GM12878 (cell line): ENCODE measurements at regions not wholly inside any gene's neighbourhood (a gene's known extent, or its start where the extent isn't known, plus 50 kb on each side); places are given as distances from the start of the nearest gene placed in this dataset.

Source experiments
- ATAC-seq: fragments of 200-7000 bp; cut with Tn5 transposase; 3 replicates; pipeline ENCODE4 v1.9.1; 2020; ENCODE audit warnings: mild to moderate bottlenecking, moderate library complexity
- BruUV-seq: library from RNA; stranded (reverse); fragments of 400-500 nt; replicated peaks from 2 replicates; lab custom pipeline; 2021; lab: Mats Ljungman, UMichigan
- CTCF ChIA-PET: fragments of 300-600 bp; sonication (Branson Sonifier 250); formaldehyde crosslinking; extraction: SDS; loops from one replicate; lab custom pipeline; 2021; ENCODE audit warnings: inconsistent platforms; lab: Yijun Ruan, JAX
- POLR2A ChIA-PET: fragments of 350-600 bp; formaldehyde crosslinking; extraction: SDS; loops from one replicate; lab custom pipeline; 2021; ENCODE audit warnings: inconsistent platforms; lab: Charles Lee
- RAD21 ChIA-PET: fragments of 300-600 bp; sonication (Branson Sonifier 250); formaldehyde crosslinking; loops from one replicate; lab custom pipeline; 2023; ENCODE audit warnings: antibody characterized with exemption; ENCODE audit not compliant: unreplicated experiment; lab: Charles Lee
- SMC1A ChIA-PET: fragments of 300-600 bp; sonication (Branson Sonifier 250); formaldehyde crosslinking; loops from one replicate; lab custom pipeline; 2023; ENCODE audit not compliant: unreplicated experiment, uncharacterized antibody; lab: Charles Lee
- DNase-seq: peaks from one replicate; pipeline ENCODE4 v3.0.0-alpha.2; 2011; ENCODE audit warnings: low read depth, low spot score
- FAIRE-seq: peaks from 3 replicates; lab custom pipeline; 2011; peaks lifted over from hg19 to GRCh38; lab: Jason Lieb, UNC
- H2AFZ ChIP-seq: 2 replicates; pipeline ENCODE4 v1.6.0; 2011; ENCODE audit warnings: low read depth, low read length, control low read depth; ENCODE audit not compliant: control insufficient read depth
- H3K27ac ChIP-seq: 2 replicates; pipeline ENCODE4 v1.5.1; 2011; ENCODE audit warnings: control low read depth; ENCODE audit not compliant: control insufficient read depth, insufficient read depth
- H3K27me3 ChIP-seq, 2 experiments: replicated peaks in 1 of 2; 2 replicates each; pipeline versions ENCODE4 v1.6.0 to v1.6.1; 2011; ENCODE audit warnings: low read length in 1 of 2; ENCODE audit not compliant: control insufficient read depth in 2 of 2, insufficient read depth in 2 of 2
- H3K36me3 ChIP-seq, 2 experiments: 2 replicates each; pipeline ENCODE4 v1.5.1; 2011; ENCODE audit warnings: low read length in 1 of 2; ENCODE audit not compliant: control insufficient read depth in 2 of 2, insufficient read depth in 2 of 2
- H3K4me1 ChIP-seq: 2 replicates; pipeline ENCODE4 v1.6.1; 2011; ENCODE audit warnings: mild to moderate bottlenecking, low read length, moderate library complexity, mixed read lengths; ENCODE audit not compliant: control insufficient read depth, insufficient read depth
- H3K4me2 ChIP-seq: 2 replicates; pipeline ENCODE4 v1.6.0; 2011; ENCODE audit warnings: control low read depth; ENCODE audit not compliant: control insufficient read depth, insufficient read depth
- H3K4me3 ChIP-seq: fragments of 200-600 bp; sonication (generic); 2 replicates; pipeline ENCODE4 v1.5.1; 2016
- H3K79me2 ChIP-seq: 2 replicates; pipeline ENCODE4 v1.6.0; 2011; ENCODE audit warnings: low read length; ENCODE audit not compliant: control insufficient read depth, insufficient read depth
- H3K9ac ChIP-seq: 2 replicates; pipeline ENCODE4 v1.8.0; 2011; ENCODE audit warnings: low read length, control low read depth, mixed read lengths; ENCODE audit not compliant: control insufficient read depth, insufficient read depth
- H3K9me3 ChIP-seq: replicated peaks from 3 replicates; pipeline ENCODE4 v1.5.1; 2011; ENCODE audit warnings: mild to moderate bottlenecking, low read length; ENCODE audit not compliant: control insufficient read depth, insufficient read depth
- H4K20me1 ChIP-seq: 2 replicates; pipeline ENCODE4 v1.6.0; 2011; ENCODE audit not compliant: control insufficient read depth, insufficient read depth
- CBX3 ChIP-seq: fragments of 200-600 bp; sonication (generic); IDR thresholded peaks from 2 replicates; pipeline ENCODE4 v1.6.1; 2016; ENCODE audit warnings: low read depth, borderline replicate concordance
- KDM1A ChIP-seq: fragments of 200-600 bp; sonication (generic); IDR thresholded peaks from 2 replicates; pipeline ENCODE4 v1.6.1; 2016; ENCODE audit warnings: borderline replicate concordance
- MYB ChIP-seq: fragments of 150-350 bp; IDR thresholded peaks from 2 replicates; pipeline ENCODE4 v1.6.1; 2014; ENCODE audit warnings: mild to moderate bottlenecking, low read depth, low read length, borderline replicate concordance
- NFXL1 ChIP-seq: fragments of 450-650 bp; IDR thresholded peaks from 2 replicates; pipeline ENCODE4 v1.6.1; 2017; ENCODE audit warnings: antibody characterized with exemption, mild to moderate bottlenecking, borderline replicate concordance
- RELA ChIP-seq: fragments of 450-650 bp; IDR thresholded peaks from 2 replicates; pipeline ENCODE4 v1.8.0; 2014; ENCODE audit warnings: borderline replicate concordance; ENCODE audit not compliant: partially characterized antibody
- REST ChIP-seq: IDR thresholded peaks from 2 replicates; pipeline ENCODE4 v1.6.1; 2012; ENCODE audit warnings: mild to moderate bottlenecking, low read depth, low read length
- SMARCA5 ChIP-seq: fragments of 450-650 bp; IDR thresholded peaks from 2 replicates; pipeline ENCODE4 v1.6.1; 2017; ENCODE audit warnings: mild to moderate bottlenecking
- WRNIP1 ChIP-seq: IDR thresholded peaks from 2 replicates; pipeline ENCODE4 v1.6.1; 2011; ENCODE audit warnings: low read depth, low read length, improper control_type of control experiment, borderline replicate concordance
- whole genome bisulfite sequencing: methylation state at CpG from one replicate; pipeline ENCODE4 v1.1.6; 2016; ENCODE audit warnings: low lambda C conversion rate; ENCODE audit not compliant: insufficient replicate concordance, insufficient coverage; ENCODE audit errors: missing lambda C conversion rate; 5-methylcytosine and 5-hydroxymethylcytosine counted together
- in situ Hi-C: fragments of 300-500 bp; cut with MboI; formaldehyde crosslinking; loops from 9 replicates; pipeline ENCODE4 v1.14.3; 2018; ENCODE audit warnings: mixed read lengths
- intact Hi-C: fragments of 100-400 bp; cut with micrococcal nuclease; formaldehyde crosslinking; loops from one replicate; pipeline ENCODE4 v1.14.2; 2022; ENCODE audit not compliant: unreplicated experiment
- TF ChIP-seq, protein P1 (sequence below): fragments of 150-350 bp; IDR thresholded peaks from 2 replicates; pipeline ENCODE4 v1.6.1; 2014; ENCODE audit warnings: mild to moderate bottlenecking, low read depth, low read length
- TF ChIP-seq, protein P2 (sequence below): fragments of 450-650 bp; formaldehyde crosslinking; IDR thresholded peaks from 2 replicates; pipeline ENCODE4 v1.4.0; 2022; ENCODE audit warnings: mild to moderate bottlenecking, moderate library complexity

DNA sequence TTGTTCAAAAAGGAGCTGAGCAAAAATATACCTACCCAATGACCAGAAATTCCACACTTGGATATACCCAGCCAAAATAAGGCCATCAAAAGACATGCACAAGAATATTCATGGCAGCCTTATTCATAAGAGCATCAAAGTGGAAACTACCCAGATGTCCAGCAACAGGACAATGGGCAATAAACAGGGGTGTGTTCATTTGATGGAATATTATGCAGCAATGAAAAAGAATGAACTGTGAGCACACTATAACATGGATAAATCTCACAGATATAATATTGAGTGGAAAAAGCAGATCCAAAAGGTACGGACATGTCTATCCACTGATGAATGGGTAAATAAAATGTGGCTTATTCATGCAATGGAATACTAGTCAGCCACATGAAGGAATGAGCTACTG lies 209.2 kb upstream of the LHX5 start (continued):
- no peak for TF ChIP-seq CBX3
- TF ChIP-seq RELA = no peak
- TF ChIP-seq NFXL1 = no peak
- no peak for TF ChIP-seq WRNIP1
- no peak for TF ChIP-seq KDM1A

DNA sequence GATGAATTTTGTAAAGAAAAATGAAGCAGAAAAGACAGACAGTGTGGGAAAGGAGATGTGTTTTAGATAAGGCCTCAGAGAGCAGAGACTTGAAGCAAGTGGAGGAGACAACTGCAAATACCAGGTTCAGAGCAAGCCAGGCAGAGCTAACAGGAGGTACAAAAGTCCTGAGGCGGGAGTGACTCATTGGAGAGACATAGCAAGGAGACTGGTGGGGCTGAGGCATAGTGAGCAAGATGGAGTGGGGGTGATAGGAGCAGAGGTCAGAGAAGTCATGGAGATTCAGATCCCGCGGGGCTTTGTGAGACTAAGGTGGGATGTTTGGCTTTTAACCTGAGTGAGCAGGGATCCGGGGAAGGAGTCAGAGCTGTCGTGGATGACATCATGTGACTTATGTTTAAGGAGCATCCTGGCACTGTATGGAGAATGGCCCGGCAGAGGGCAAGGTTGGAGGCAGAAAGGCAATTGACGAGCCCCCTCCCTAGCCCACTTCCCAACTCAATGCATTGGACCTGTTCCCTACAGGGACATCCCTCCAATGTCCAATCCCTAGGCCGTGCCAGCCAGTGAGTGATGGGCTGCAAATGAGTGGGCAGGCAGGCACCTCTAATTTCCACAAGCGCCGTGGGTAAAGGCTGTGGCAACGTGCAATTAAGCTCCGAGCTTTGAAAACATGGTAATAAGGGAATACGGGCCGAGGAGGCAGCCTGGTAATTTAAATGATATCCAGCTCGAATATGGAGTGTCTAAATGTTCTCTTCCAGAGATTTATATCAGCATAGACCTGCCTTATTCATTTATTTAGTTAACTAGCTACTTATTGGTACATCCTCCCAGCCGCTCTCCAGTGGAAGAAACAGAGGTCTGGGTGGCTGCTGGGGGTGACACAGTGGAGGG lies 206.8 kb upstream of the LHX5 start:
- H3K79me2 ChIP-seq = no peaks in the 10 kb centered on the region
- H3K9me3 ChIP-seq = no peaks in the 10 kb centered on the region
- WGBS = 27% methylated on average over 16 of the region's 16 CpGs
- no peak overlapping the region for H2AFZ ChIP-seq
- H3K9ac ChIP-seq = no peak overlapping the region
- no peak for DNase-seq
- no TSS peak for BruUV-seq
- ChIA-PET POLR2A (no interaction called here), CTCF (no interaction called here), SMC1A (interaction anchor here (0.5 kb wide), 1 partner anchor 184 kb away, joined by 3 read pairs; no protein-coding TSS in a partner anchor), RAD21 (no interaction called here)
- H3K36me3 ChIP-seq = no peaks in the 10 kb centered on the region
- no peak for FAIRE-seq
- H3K4me3 ChIP-seq = no peak overlapping the region
- H4K20me1 ChIP-seq = no peaks in the 10 kb centered on the region
- intact Hi-C loops (no loop called here), in situ Hi-C loops (no loop called here)
- TF ChIP-seq MYB = no peak
- TF ChIP-seq, protein P1, sequence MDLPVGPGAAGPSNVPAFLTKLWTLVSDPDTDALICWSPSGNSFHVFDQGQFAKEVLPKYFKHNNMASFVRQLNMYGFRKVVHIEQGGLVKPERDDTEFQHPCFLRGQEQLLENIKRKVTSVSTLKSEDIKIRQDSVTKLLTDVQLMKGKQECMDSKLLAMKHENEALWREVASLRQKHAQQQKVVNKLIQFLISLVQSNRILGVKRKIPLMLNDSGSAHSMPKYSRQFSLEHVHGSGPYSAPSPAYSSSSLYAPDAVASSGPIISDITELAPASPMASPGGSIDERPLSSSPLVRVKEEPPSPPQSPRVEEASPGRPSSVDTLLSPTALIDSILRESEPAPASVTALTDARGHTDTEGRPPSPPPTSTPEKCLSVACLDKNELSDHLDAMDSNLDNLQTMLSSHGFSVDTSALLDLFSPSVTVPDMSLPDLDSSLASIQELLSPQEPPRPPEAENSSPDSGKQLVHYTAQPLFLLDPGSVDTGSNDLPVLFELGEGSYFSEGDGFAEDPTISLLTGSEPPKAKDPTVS = no peak
- no peak for TF ChIP-seq SMARCA5
- TF ChIP-seq REST = no peak
- TF ChIP-seq, protein P2, sequence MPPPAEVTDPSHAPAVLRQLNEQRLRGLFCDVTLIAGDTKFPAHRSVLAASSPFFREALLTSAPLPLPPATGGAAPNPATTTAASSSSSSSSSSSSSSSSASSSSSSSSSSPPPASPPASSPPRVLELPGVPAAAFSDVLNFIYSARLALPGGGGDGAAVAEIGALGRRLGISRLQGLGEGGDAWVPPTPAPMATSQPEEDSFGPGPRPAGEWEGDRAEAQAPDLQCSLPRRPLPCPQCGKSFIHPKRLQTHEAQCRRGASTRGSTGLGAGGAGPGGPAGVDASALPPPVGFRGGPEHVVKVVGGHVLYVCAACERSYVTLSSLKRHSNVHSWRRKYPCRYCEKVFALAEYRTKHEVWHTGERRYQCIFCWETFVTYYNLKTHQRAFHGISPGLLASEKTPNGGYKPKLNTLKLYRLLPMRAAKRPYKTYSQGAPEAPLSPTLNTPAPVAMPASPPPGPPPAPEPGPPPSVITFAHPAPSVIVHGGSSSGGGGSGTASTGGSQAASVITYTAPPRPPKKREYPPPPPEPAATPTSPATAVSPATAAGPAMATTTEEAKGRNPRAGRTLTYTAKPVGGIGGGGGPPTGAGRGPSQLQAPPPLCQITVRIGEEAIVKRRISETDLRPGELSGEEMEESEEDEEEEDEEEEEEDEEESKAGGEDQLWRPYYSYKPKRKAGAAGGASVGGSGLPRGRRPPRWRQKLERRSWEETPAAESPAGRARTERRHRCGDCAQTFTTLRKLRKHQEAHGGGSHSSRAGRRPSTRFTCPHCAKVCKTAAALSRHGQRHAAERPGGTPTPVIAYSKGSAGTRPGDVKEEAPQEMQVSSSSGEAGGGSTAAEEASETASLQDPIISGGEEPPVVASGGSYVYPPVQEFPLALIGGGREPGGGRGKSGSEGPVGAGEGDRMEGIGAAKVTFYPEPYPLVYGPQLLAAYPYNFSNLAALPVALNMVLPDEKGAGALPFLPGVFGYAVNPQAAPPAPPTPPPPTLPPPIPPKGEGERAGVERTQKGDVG (CRISPR knock-in tag) = no peak
- no peaks in the 10 kb centered on the region for H3K4me1 ChIP-seq
- no peak overlapping the region for H3K4me2 ChIP-seq
- no peaks in the 10 kb centered on the region; a peak in 1 of 4 replicates for H3K27me3 ChIP-seq
- no peak for ATAC-seq
- H3K27ac ChIP-seq = no peak overlapping the region
